A549 (cell line): ENCODE measurements at regions not wholly inside any gene's neighbourhood (a gene's known extent, or its start where the extent isn't known, plus 50 kb on each side); places are given as distances from the start of the nearest gene placed in this dataset.

Experiments used
- ATAC-seq, 2 experiments: fragments of 200-7000 bp in 1 of 2; fragments of >200 bp in 1 of 2; cut with Nextera tagmentation in 1 of 2; cut with Tn5 transposase in 1 of 2; 3 replicates each; pipeline versions ENCODE4 v1.8.0 to v1.9.1; 2018 to 2020; ENCODE audit warnings: mild to moderate bottlenecking in 1 of 2, moderate library complexity in 1 of 2
- CTCF ChIA-PET: fragments of 300-600 bp; sonication (Branson Sonifier 250); formaldehyde crosslinking; extraction: SDS; loops from one replicate; lab custom pipeline; 2021; ENCODE audit warnings: antibody characterized with exemption, inconsistent platforms; lab: Yijun Ruan, JAX
- POLR2A ChIA-PET: fragments of 350-600 bp; formaldehyde crosslinking; extraction: SDS; loops from one replicate; lab custom pipeline; 2021; ENCODE audit warnings: antibody characterized with exemption, inconsistent platforms; lab: Yijun Ruan, JAX
- DNase-seq, 2 experiments: peaks; one replicate each; pipeline versions ENCODE4 v3.0.0 to v3.0.0-alpha.2; 2011 to 2016; ENCODE audit warnings: low read depth in 1 of 2, low spot score in 1 of 2
- FAIRE-seq: peaks from 2 replicates; lab custom pipeline; 2011; peaks lifted over from hg19 to GRCh38; lab: Jason Lieb, UNC
- H3K27ac ChIP-seq, 2 experiments: fragments of >200 bp; sonication (Bioruptor Twin); formaldehyde crosslinking; 3 replicates each; pipeline ENCODE4 v1.5.1; 2016 to 2017
- H3K4me1 ChIP-seq: fragments of >200 bp; sonication (Bioruptor Twin); formaldehyde crosslinking; 3 replicates; pipeline ENCODE4 v1.6.1; 2016
- H3K4me2 ChIP-seq: fragments of >200 bp; sonication (Bioruptor Twin); formaldehyde crosslinking; 3 replicates; pipeline ENCODE4 v1.6.1; 2016
- H3K4me3 ChIP-seq: fragments of >200 bp; sonication (Bioruptor Twin); formaldehyde crosslinking; 3 replicates; pipeline ENCODE4 v1.5.1; 2016
- H3K9me3 ChIP-seq: fragments of >200 bp; sonication (Bioruptor Twin); formaldehyde crosslinking; 3 replicates; pipeline ENCODE4 v1.6.1; 2016
- BCL3 ChIP-seq: fragments of >200 bp; sonication (Bioruptor Twin); formaldehyde crosslinking; IDR thresholded peaks from 3 replicates; pipeline ENCODE4 v1.6.1; 2016
- CBX8 ChIP-seq: fragments of 200-600 bp; sonication (generic); IDR thresholded peaks from 2 replicates; pipeline ENCODE4 v1.6.1; 2016
- CHD4 ChIP-seq: fragments of 200-600 bp; sonication (generic); IDR thresholded peaks from 2 replicates; pipeline ENCODE4 v1.6.1; 2016; ENCODE audit warnings: antibody characterized with exemption, mild to moderate bottlenecking, borderline replicate concordance
- CTCF ChIP-seq: fragments of >200 bp; sonication (Bioruptor Twin); formaldehyde crosslinking; IDR thresholded peaks from 3 replicates; pipeline ENCODE4 v1.5.1; 2016
- EHF ChIP-seq: fragments of 250-450 bp; sonication (Bioruptor Pico); IDR thresholded peaks from 2 replicates; pipeline ENCODE4 v1.5.0; 2020; ENCODE audit warnings: mild to moderate bottlenecking
- EHMT2 ChIP-seq: fragments of 200-600 bp; sonication (generic); IDR thresholded peaks from 2 replicates; pipeline ENCODE4 v1.6.1; 2016; ENCODE audit warnings: antibody characterized with exemption, low read depth, mild to moderate bottlenecking, moderate library complexity
- FOSL2 ChIP-seq, 2 experiments: fragments of 450-650 bp in 1 of 2; fragments of >200 bp in 1 of 2; sonication (Bioruptor Twin) in 1 of 2; formaldehyde crosslinking; IDR thresholded peaks; 2 replicates each; pipeline versions ENCODE4 v1.5.0 to v1.6.1; 2016 to 2020; ENCODE audit warnings: mild to moderate bottlenecking in 1 of 2, moderate library complexity in 1 of 2
- GATA3 ChIP-seq: IDR thresholded peaks from 2 replicates; pipeline ENCODE4 v1.6.1; 2012; ENCODE audit warnings: borderline replicate concordance
- HDAC2 ChIP-seq: fragments of 200-600 bp; sonication (generic); IDR thresholded peaks from 2 replicates; pipeline ENCODE4 v1.6.1; 2016
- HOXA7 ChIP-seq: fragments of 250-450 bp; sonication (Bioruptor Pico); IDR thresholded peaks from 2 replicates; pipeline ENCODE4 v1.5.0; 2020; ENCODE audit warnings: mild to moderate bottlenecking, moderate library complexity
- HOXB13 ChIP-seq: fragments of 250-450 bp; sonication (Bioruptor Pico); IDR thresholded peaks from 2 replicates; pipeline ENCODE4 v1.5.0; 2020; ENCODE audit warnings: low read depth, mild to moderate bottlenecking, moderate library complexity
- HOXB5 ChIP-seq: fragments of 250-450 bp; sonication (Bioruptor Pico); IDR thresholded peaks from 2 replicates; pipeline ENCODE4 v1.5.0; 2020; ENCODE audit warnings: mild to moderate bottlenecking, moderate library complexity
- JUNB ChIP-seq: fragments of >200 bp; sonication (Bioruptor Twin); formaldehyde crosslinking; IDR thresholded peaks from 2 replicates; pipeline ENCODE4 v1.6.1; 2016
- KDM1A ChIP-seq: fragments of 200-600 bp; sonication (generic); IDR thresholded peaks from 2 replicates; pipeline ENCODE4 v1.6.1; 2016; ENCODE audit warnings: low read depth, mild to moderate bottlenecking
- NFE2L2 ChIP-seq: fragments of 150-350 bp; conservative IDR thresholded peaks from 2 replicates; pipeline ENCODE4 v1.6.1; 2014; ENCODE audit warnings: low read length
- PBX3 ChIP-seq: IDR thresholded peaks from 2 replicates; pipeline ENCODE4 v1.6.1; 2012
- POLR2A ChIP-seq: IDR thresholded peaks from 2 replicates; pipeline ENCODE4 v1.6.1; 2012; ENCODE audit warnings: mild to moderate bottlenecking, low read length
- POLR2AphosphoS2 ChIP-seq: conservative IDR thresholded peaks from 2 replicates; pipeline ENCODE4 v1.6.1; 2012; ENCODE audit warnings: low read length, improper control_type of control experiment, inconsistent platforms
- RARB ChIP-seq: fragments of 250-450 bp; sonication (Bioruptor Pico); IDR thresholded peaks from 2 replicates; pipeline ENCODE4 v1.8.0; 2021; ENCODE audit warnings: mild to moderate bottlenecking, moderate library complexity
- RCOR1 ChIP-seq: fragments of 150-350 bp; IDR thresholded peaks from 2 replicates; pipeline ENCODE4 v1.6.1; 2014; ENCODE audit warnings: antibody characterized with exemption, low read length, low read depth
- REST ChIP-seq: fragments of 200-600 bp; sonication (generic); IDR thresholded peaks from 2 replicates; pipeline ENCODE4 v1.6.1; 2016; ENCODE audit warnings: antibody characterized with exemption, mild to moderate bottlenecking, moderate library complexity
- RFX5 ChIP-seq: fragments of 450-650 bp; IDR thresholded peaks from 2 replicates; pipeline ENCODE4 v1.7.1; 2014; ENCODE audit warnings: antibody characterized with exemption, mild to moderate bottlenecking, moderate library complexity
- SMC3 ChIP-seq: fragments of >200 bp; sonication (Bioruptor Twin); formaldehyde crosslinking; IDR thresholded peaks from 3 replicates; pipeline ENCODE4 v1.6.1; 2018; ENCODE audit warnings: inconsistent platforms
- ZFP36 ChIP-seq: fragments of 450-650 bp; IDR thresholded peaks from 2 replicates; pipeline ENCODE4 v1.6.1; 2014; ENCODE audit warnings: borderline replicate concordance; ENCODE audit not compliant: partially characterized antibody
- ZSCAN20 ChIP-seq: fragments of 250-450 bp; sonication (Bioruptor Pico); IDR thresholded peaks from 2 replicates; pipeline ENCODE4 v1.8.0; 2022; ENCODE audit warnings: mild to moderate bottlenecking, moderate library complexity
- WGBS: methylation state at CpG from one replicate; pipeline ENCODE4 v1.1.6; 2017; ENCODE audit errors: missing lambda C conversion rate; 5-methylcytosine and 5-hydroxymethylcytosine counted together

- Histone ChIP-seq H3K4me1 (peaks cover 9% of the 10 kb centered on the region; the same call in 1 of the 3 replicates), H3K4me2 (no peak overlapping the region)
- no peak for DNase-seq
- WGBS: 53% methylated on average over 4 of the region's 4 CpGs
- TF ChIP-seq ZSCAN20 (CRISPR knock-in tag): no peak
- TF ChIP-seq, all 56 proteins: peak for 0
- ATAC-seq (no peak), FAIRE-seq (no peak)
- Histone ChIP-seq H3K4me3 (no peak overlapping the region), H3K27ac (no peak overlapping the region), H3K9me3 (no peaks in the 10 kb centered on the region)
- ChIA-PET POLR2A (no interaction called here), CTCF (interaction anchor here (1.1 kb wide), 1 partner anchor 10 kb away, joined by 3 read pairs; no protein-coding TSS in a partner anchor)
Observed at GRCh38 chr2:136062066-136062837, 55.7 kb downstream of the CXCR4 start.

GRCh38 chr2:136060416-136060815, 57.5 kb downstream of the CXCR4 start:
- POLR2A ChIA-PET: no interaction called here
- DNase-seq: no peak
- H3K4me1 ChIP-seq: peaks cover 3% of the 10 kb centered on the region; the same call in 1 of the 3 replicates
- ATAC-seq: no peak
- H3K4me2 ChIP-seq: no peak overlapping the region
- no peaks in the 10 kb centered on the region for H3K9me3 ChIP-seq
- H3K4me3 ChIP-seq: no peak overlapping the region
- H3K27ac ChIP-seq: no peak overlapping the region
- CTCF ChIA-PET: no interaction called here
- TF ChIP-seq REST: no peak
- TF ChIP-seq FOSL2 (IDR thresholded peaks at IDR 0.05): no peak
- TF ChIP-seq FOSL2 (CRISPR knock-in tag; IDR thresholded peaks at IDR 0.05): no peak
- TF ChIP-seq CTCF: no peak
- no peak for TF ChIP-seq RCOR1
- no peak for TF ChIP-seq RFX5
- TF ChIP-seq KDM1A: no peak
- no peak for TF ChIP-seq HOXA7
- TF ChIP-seq HOXB5: no peak
- TF ChIP-seq NFE2L2: no peak
- no peak for TF ChIP-seq EHMT2
- 18% methylated on average over 3 of the region's 3 CpGs for WGBS
- no peak for FAIRE-seq

GRCh38 chr2:136059036-136059472, 58.9 kb downstream of the CXCR4 start:
- DNase-seq: no peak
- Histone ChIP-seq H3K4me1 (no peaks in the 10 kb centered on the region), H3K9me3 (no peaks in the 10 kb centered on the region), H3K4me2 (no peak overlapping the region), H3K27ac (no peak overlapping the region), H3K4me3 (no peak overlapping the region)
- ChIA-PET POLR2A (no interaction called here), CTCF (no interaction called here)
- no peak for TF ChIP-seq BCL3
- TF ChIP-seq SMC3: no peak
- no peak for TF ChIP-seq CHD4
- no peak for TF ChIP-seq ZFP36
- TF ChIP-seq HOXB13: no peak
- no peak for TF ChIP-seq CBX8
- TF ChIP-seq POLR2AphosphoS2: no peak
- no peak for TF ChIP-seq EHF (CRISPR knock-in tag)
- TF ChIP-seq GATA3: no peak
- TF ChIP-seq JUNB: no peak
- TF ChIP-seq RARB (CRISPR knock-in tag): no peak
- no peak for TF ChIP-seq POLR2A
- TF ChIP-seq PBX3: no peak
- no peak for TF ChIP-seq HDAC2
- FAIRE-seq: no peak
- 47% methylated on average over 1 of the region's 1 CpG for WGBS
- no peak for ATAC-seq
